ENCODE measurements at regions not wholly inside any gene's neighbourhood (a gene's known extent, or its start where the extent isn't known, plus 50 kb on each side); places are given as distances from the start of the nearest gene placed in this dataset.

GRCh38 chr12:77382096-77382742 is 316.9 kb upstream of the E2F7 start:
- Histone ChIP-seq H3K36me3 (ENCODE audit: control insufficient read depth in 5 of 5, insufficient read depth in 5 of 5, low read length in 5 of 5) (no peaks in the 10 kb centered on the region), H3K27ac (ENCODE audit: low read depth, low read length) (no peak overlapping the region), H3K27me3 (ENCODE audit: control insufficient read depth in 5 of 5, insufficient read depth in 4 of 5, low read length in 5 of 5) (no peaks in the 10 kb centered on the region), H3K9me3 (ENCODE audit: control insufficient read depth in 5 of 5, low read length in 5 of 5) (no peaks in the 10 kb centered on the region), H3K4me1 (ENCODE audit: control insufficient read depth in 5 of 5, insufficient read depth in 5 of 5, low read length in 5 of 5) (peaks cover 0 to 16% (median 0%) of the 10 kb centered on the region in 5 donors), H3K4me3 (ENCODE audit: low read depth in 1 of 5, low read length in 5 of 5) (no peak overlapping the region), H3K9ac (ENCODE audit: low read length in 5 of 5) (no peak overlapping the region)

DNA sequence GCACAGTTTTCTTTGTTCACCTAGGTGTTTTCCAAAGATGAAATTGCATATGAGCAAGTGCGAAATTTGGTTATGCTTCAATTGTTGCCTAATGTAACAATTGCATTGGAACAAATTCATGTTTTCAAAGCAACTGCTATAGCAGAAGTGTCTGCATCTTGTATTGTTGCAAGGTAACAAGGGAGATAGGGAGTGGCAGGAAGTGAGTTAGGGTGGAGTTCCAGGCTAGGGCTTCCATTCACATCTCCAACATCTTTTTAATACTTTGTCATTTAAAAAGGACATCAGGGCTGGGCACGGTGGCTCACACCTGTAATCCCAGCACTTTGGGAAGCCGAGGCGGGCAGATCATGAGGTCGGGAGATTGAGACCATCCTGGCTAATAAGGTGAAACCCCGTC is 312.3 kb upstream of the E2F7 start:
- Histone ChIP-seq H3K4me3 (ENCODE audit: low read depth in 1 of 5, low read length in 5 of 5) (no peak overlapping the region), H3K9me3 (ENCODE audit: control insufficient read depth in 5 of 5, low read length in 5 of 5) (no peaks in the 10 kb centered on the region), H3K4me1 (ENCODE audit: control insufficient read depth in 5 of 5, insufficient read depth in 5 of 5, low read length in 5 of 5) (peaks cover 0 to 16% (median 1%) of the 10 kb centered on the region in 5 donors), H3K9ac (ENCODE audit: low read length in 5 of 5) (no peak overlapping the region), H3K36me3 (ENCODE audit: control insufficient read depth in 5 of 5, insufficient read depth in 5 of 5, low read length in 5 of 5) (no peaks in the 10 kb centered on the region), H3K27me3 (ENCODE audit: control insufficient read depth in 5 of 5, insufficient read depth in 4 of 5, low read length in 5 of 5) (no peaks in the 10 kb centered on the region), H3K27ac (ENCODE audit: low read depth, low read length) (no peak overlapping the region)

GRCh38 chr12:77377116-77377515 is 311.7 kb upstream of the E2F7 start:
- H3K4me3 ChIP-seq (ENCODE audit: low read depth in 1 of 5, low read length in 5 of 5), result no peak overlapping the region
- H3K27ac ChIP-seq (ENCODE audit: low read depth, low read length), result no peak overlapping the region
- H3K4me1 ChIP-seq (ENCODE audit: control insufficient read depth in 5 of 5, insufficient read depth in 5 of 5, low read length in 5 of 5), result peaks cover 0 to 13% (median 1%) of the 10 kb centered on the region in 5 donors
- no peaks in the 10 kb centered on the region for H3K9me3 ChIP-seq (ENCODE audit: control insufficient read depth in 5 of 5, low read length in 5 of 5)
- no peaks in the 10 kb centered on the region for H3K27me3 ChIP-seq (ENCODE audit: control insufficient read depth in 5 of 5, insufficient read depth in 4 of 5, low read length in 5 of 5)
- no peaks in the 10 kb centered on the region for H3K36me3 ChIP-seq (ENCODE audit: control insufficient read depth in 5 of 5, insufficient read depth in 5 of 5, low read length in 5 of 5)
- H3K9ac ChIP-seq (ENCODE audit: low read length in 5 of 5), result no peak overlapping the region

DNA sequence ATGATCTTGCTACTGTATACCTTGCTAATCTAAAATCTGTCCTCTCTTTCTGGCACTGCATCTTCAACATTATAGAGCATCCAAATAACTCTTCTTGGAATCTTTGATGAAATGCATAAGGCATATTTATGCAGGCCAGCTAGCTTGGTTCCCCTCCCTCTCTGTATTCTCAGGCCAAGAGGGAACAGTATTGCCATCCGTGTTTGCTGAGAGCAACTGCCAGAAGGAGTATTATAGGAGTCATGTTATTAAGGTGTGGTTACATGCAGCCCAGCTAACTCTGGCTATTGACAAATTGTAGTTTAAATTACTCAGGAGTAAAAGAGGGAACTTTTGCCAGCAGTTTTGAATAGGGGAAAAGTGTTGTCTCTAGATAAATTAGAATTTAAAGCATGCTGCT is 309.3 kb upstream of the E2F7 start:
- Histone ChIP-seq H3K9ac (ENCODE audit: low read length in 5 of 5) (no peak overlapping the region), H3K9me3 (ENCODE audit: control insufficient read depth in 5 of 5, low read length in 5 of 5) (no peaks in the 10 kb centered on the region), H3K4me3 (ENCODE audit: low read depth in 1 of 5, low read length in 5 of 5) (no peak overlapping the region), H3K36me3 (ENCODE audit: control insufficient read depth in 5 of 5, insufficient read depth in 5 of 5, low read length in 5 of 5) (no peaks in the 10 kb centered on the region), H3K4me1 (ENCODE audit: control insufficient read depth in 5 of 5, insufficient read depth in 5 of 5, low read length in 5 of 5) (peaks cover 0 to 7% (median 1%) of the 10 kb centered on the region in 5 donors), H3K27me3 (ENCODE audit: control insufficient read depth in 5 of 5, insufficient read depth in 4 of 5, low read length in 5 of 5) (no peaks in the 10 kb centered on the region), H3K27ac (ENCODE audit: low read depth, low read length) (no peak overlapping the region)

GRCh38 chr12:77372494-77372893 is 307.1 kb upstream of the E2F7 start:
- Histone ChIP-seq H3K27me3 (ENCODE audit: control insufficient read depth in 5 of 5, insufficient read depth in 4 of 5, low read length in 5 of 5) (no peaks in the 10 kb centered on the region), H3K9ac (ENCODE audit: low read length in 5 of 5) (no peak overlapping the region), H3K4me1 (ENCODE audit: control insufficient read depth in 5 of 5, insufficient read depth in 5 of 5, low read length in 5 of 5) (peaks cover 0 to 6% (median 1%) of the 10 kb centered on the region in 5 donors), H3K27ac (ENCODE audit: low read depth, low read length) (no peak overlapping the region), H3K4me3 (ENCODE audit: low read depth in 1 of 5, low read length in 5 of 5) (no peak overlapping the region), H3K9me3 (ENCODE audit: control insufficient read depth in 5 of 5, low read length in 5 of 5) (no peaks in the 10 kb centered on the region), H3K36me3 (ENCODE audit: control insufficient read depth in 5 of 5, insufficient read depth in 5 of 5, low read length in 5 of 5) (no peaks in the 10 kb centered on the region)

DNA sequence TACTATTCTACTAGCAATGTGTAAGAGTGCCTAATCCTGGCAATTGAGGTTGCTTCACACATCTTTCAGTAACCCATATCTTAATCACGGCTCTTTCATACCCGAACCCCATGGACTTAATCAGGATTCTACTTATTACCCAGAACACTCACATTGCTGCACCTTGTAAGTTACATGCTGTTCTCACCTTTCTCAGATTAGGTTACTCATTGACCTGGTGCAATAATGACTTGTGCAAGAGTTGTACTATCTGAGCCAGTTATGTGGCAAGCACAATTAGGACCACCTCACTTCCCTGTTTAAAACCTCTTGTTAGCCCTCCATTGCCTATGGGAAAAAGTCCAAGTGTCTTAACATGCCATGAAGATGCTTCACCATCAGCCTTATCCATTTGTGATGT is 306.7 kb upstream of the E2F7 start:
- Histone ChIP-seq H3K4me1 (ENCODE audit: control insufficient read depth in 5 of 5, insufficient read depth in 5 of 5, low read length in 5 of 5) (peaks cover 0 to 1% (median under 1%) of the 10 kb centered on the region in 5 donors), H3K36me3 (ENCODE audit: control insufficient read depth in 5 of 5, insufficient read depth in 5 of 5, low read length in 5 of 5) (no peaks in the 10 kb centered on the region), H3K27ac (ENCODE audit: low read depth, low read length) (no peak overlapping the region), H3K9me3 (ENCODE audit: control insufficient read depth in 5 of 5, low read length in 5 of 5) (no peaks in the 10 kb centered on the region), H3K27me3 (ENCODE audit: control insufficient read depth in 5 of 5, insufficient read depth in 4 of 5, low read length in 5 of 5) (no peaks in the 10 kb centered on the region), H3K9ac (ENCODE audit: low read length in 5 of 5) (no peak overlapping the region), H3K4me3 (ENCODE audit: low read depth in 1 of 5, low read length in 5 of 5) (no peak overlapping the region)

DNA sequence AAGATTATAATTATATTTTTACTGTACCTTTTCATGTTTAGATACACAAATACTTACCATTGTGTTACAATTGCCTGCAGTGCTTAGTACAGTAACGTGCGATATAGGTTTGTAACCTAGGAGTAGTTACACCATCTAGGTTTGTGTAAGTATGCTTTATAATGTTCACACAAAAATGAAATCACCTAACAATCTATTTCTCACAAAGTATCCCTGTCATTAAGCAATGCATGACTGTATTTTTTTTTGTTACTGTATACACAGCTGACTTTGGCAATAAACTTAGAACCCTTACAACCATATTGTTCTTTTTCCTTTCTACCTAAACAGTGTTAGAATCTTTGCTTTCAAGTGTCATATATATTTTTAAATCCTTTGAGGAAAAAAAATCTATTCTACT is 303.0 kb upstream of the E2F7 start:
- Histone ChIP-seq H3K9ac (ENCODE audit: low read length in 5 of 5) (no peak overlapping the region), H3K27ac (ENCODE audit: low read depth, low read length) (no peak overlapping the region), H3K4me3 (ENCODE audit: low read depth in 1 of 5, low read length in 5 of 5) (no peak overlapping the region), H3K36me3 (ENCODE audit: control insufficient read depth in 5 of 5, insufficient read depth in 5 of 5, low read length in 5 of 5) (no peaks in the 10 kb centered on the region), H3K27me3 (ENCODE audit: control insufficient read depth in 5 of 5, insufficient read depth in 4 of 5, low read length in 5 of 5) (no peaks in the 10 kb centered on the region), H3K4me1 (ENCODE audit: control insufficient read depth in 5 of 5, insufficient read depth in 5 of 5, low read length in 5 of 5) (peaks cover 0 to 21% (median 5%) of the 10 kb centered on the region in 5 donors), H3K9me3 (ENCODE audit: control insufficient read depth in 5 of 5, low read length in 5 of 5) (no peaks in the 10 kb centered on the region)

DNA sequence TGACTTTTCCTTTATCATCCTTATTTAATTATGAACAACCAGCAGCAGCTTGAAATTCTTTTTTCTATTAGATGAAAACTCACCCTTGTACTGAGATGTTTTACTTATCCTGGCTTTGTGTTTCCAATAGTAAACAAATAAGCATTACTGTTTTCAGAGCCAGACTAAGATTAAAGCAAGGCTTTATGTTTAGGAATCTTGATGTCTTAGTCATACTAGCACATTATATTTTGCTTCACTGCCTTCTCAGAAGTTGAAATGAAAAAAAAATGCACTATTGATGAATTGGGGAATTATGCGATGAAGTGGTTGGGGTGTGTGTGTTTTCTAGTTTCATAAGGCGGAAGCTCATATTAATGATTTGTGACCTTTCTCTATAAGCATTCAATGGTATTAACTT is 301.2 kb upstream of the E2F7 start:
- Histone ChIP-seq H3K9ac (ENCODE audit: low read length in 5 of 5) (no peak overlapping the region), H3K36me3 (ENCODE audit: control insufficient read depth in 5 of 5, insufficient read depth in 5 of 5, low read length in 5 of 5) (no peaks in the 10 kb centered on the region), H3K27ac (ENCODE audit: low read depth, low read length) (no peak overlapping the region), H3K27me3 (ENCODE audit: control insufficient read depth in 5 of 5, insufficient read depth in 4 of 5, low read length in 5 of 5) (no peaks in the 10 kb centered on the region), H3K4me1 (ENCODE audit: control insufficient read depth in 5 of 5, insufficient read depth in 5 of 5, low read length in 5 of 5) (peaks cover 0 to 35% (median 9%) of the 10 kb centered on the region in 5 donors), H3K4me3 (ENCODE audit: low read depth in 1 of 5, low read length in 5 of 5) (no peak overlapping the region), H3K9me3 (ENCODE audit: control insufficient read depth in 5 of 5, low read length in 5 of 5) (no peaks in the 10 kb centered on the region)

GRCh38 chr12:77364400-77364799 is 299.0 kb upstream of the E2F7 start:
- no peaks in the 10 kb centered on the region for H3K9me3 ChIP-seq (ENCODE audit: control insufficient read depth in 5 of 5, low read length in 5 of 5)
- H3K36me3 ChIP-seq (ENCODE audit: control insufficient read depth in 5 of 5, insufficient read depth in 5 of 5, low read length in 5 of 5), result no peaks in the 10 kb centered on the region
- no peaks in the 10 kb centered on the region for H3K27me3 ChIP-seq (ENCODE audit: control insufficient read depth in 5 of 5, insufficient read depth in 4 of 5, low read length in 5 of 5)
- no peak overlapping the region for H3K4me3 ChIP-seq (ENCODE audit: low read depth in 1 of 5, low read length in 5 of 5)
- peak overlapping the region; percentile 12 for H3K27ac ChIP-seq (ENCODE audit: low read depth, low read length)
- peaks cover 0 to 37% (median 9%) of the 10 kb centered on the region in 5 donors for H3K4me1 ChIP-seq (ENCODE audit: control insufficient read depth in 5 of 5, insufficient read depth in 5 of 5, low read length in 5 of 5)
- H3K9ac ChIP-seq (ENCODE audit: low read length in 5 of 5), result peak overlapping the region in 1 of 5 donors; percentile 26

DNA sequence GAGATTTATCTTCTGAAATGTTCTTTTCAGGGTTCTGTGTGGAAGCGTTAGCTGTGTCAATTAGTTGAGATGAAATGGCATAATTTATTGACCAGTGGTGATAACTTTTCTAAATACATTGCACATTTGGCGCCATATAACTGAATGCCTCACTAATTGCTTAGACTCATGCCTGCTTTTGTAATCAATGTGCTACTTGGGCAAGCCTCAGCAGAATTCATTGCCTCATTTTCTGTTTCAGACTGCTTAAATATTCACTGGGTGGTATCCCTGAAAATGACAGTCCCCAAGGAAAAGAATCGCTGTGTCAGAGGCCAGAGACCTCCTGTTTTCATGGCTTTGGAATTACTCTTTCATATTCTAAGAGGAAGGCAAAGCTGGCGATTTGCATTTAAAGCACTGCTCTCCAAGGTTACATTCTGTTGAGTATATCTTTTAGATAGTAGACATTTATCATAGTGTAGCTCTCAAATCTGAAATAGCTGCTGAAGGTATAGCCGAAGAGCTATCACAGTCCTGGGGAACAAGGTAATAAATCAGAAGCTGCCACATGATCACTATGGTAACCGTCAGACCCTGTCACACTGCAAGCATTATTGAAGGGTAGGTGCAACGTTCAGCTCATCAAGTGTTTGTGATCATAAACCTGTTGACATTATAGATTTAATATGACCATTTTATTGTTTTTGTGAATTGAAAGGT is 297.3 kb upstream of the E2F7 start:
- H3K27ac ChIP-seq (ENCODE audit: low read depth, low read length), result peak overlapping the region; percentile 64
- no peak overlapping the region for H3K9ac ChIP-seq (ENCODE audit: low read length in 5 of 5)
- peaks cover 0 to 37% (median 9%) of the 10 kb centered on the region in 5 donors for H3K4me1 ChIP-seq (ENCODE audit: control insufficient read depth in 5 of 5, insufficient read depth in 5 of 5, low read length in 5 of 5)
- no peaks in the 10 kb centered on the region for H3K9me3 ChIP-seq (ENCODE audit: control insufficient read depth in 5 of 5, low read length in 5 of 5)
- H3K4me3 ChIP-seq (ENCODE audit: low read depth in 1 of 5, low read length in 5 of 5), result no peak overlapping the region
- no peaks in the 10 kb centered on the region for H3K36me3 ChIP-seq (ENCODE audit: control insufficient read depth in 5 of 5, insufficient read depth in 5 of 5, low read length in 5 of 5)
- no peaks in the 10 kb centered on the region for H3K27me3 ChIP-seq (ENCODE audit: control insufficient read depth in 5 of 5, insufficient read depth in 4 of 5, low read length in 5 of 5)
